Colonic mucosa (tissue), 4 donors: ENCODE measurements at regions not wholly inside any gene's neighbourhood (a gene's known extent, or its start where the extent isn't known, plus 50 kb on each side); places are given as distances from the start of the nearest gene placed in this dataset.

Experiments used
- DNase-seq: peaks from one replicate; pipeline ENCODE4 v3.0.0-alpha.2; 2020
- H3K27ac ChIP-seq: fragments of 200-600 bp; one replicate; pipeline ENCODE4 v1.8.0; 2021
- H3K27me3 ChIP-seq: fragments of 200-600 bp; one replicate; pipeline ENCODE4 v1.8.0; 2021
- H3K36me3 ChIP-seq: fragments of 200-600 bp; one replicate; pipeline ENCODE4 v1.8.0; 2021
- H3K4me1 ChIP-seq: fragments of 200-600 bp; one replicate; pipeline ENCODE4 v1.8.0; 2021; ENCODE audit warnings: mild to moderate bottlenecking
- H3K4me3 ChIP-seq: fragments of 200-600 bp; one replicate; pipeline ENCODE4 v1.8.0; 2021
- H3K9ac ChIP-seq, 2 donors: one replicate each; pipeline ENCODE4 v1.7.0; 2013; ENCODE audit warnings: control low read depth in 2 of 2, low read depth in 2 of 2, low read length in 2 of 2
- H3K9me3 ChIP-seq: fragments of 200-600 bp; one replicate; pipeline ENCODE4 v1.8.0; 2021
- CTCF ChIP-seq: fragments of 200-600 bp; IDR thresholded peaks from one replicate; pipeline ENCODE4 v1.8.0; 2022; ENCODE audit warnings: antibody characterized with exemption, mild to moderate bottlenecking
- intact Hi-C: fragments of 100-400 bp; cut with DNase I; formaldehyde crosslinking; loops from one replicate; pipeline ENCODE4 v1.14.1; 2022
- donor health status: healthy.
- donor health status: DM: no; HTN: no; CAD: no.
- donor health status: DM: no; HTN: no; CAD: no.

DNA sequence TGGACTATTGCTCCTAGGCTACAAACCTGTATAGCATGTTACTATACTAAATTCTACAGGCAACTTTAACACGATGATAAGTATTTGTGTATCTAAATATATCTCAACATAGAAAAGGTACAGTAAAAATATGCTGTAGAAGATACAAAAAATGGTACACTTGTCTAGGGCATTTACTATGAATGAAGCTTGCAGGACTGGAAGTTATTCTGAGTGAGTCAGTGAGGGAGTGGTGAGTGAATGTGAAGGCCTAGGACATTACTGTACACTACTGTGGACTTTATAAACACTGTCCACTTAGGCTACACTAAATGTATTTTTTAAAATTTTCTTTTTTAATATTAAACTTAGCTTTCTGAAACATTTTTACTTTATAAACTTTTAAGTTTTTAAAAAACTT lies 140.5 kb upstream of the SGO1 start:
- no peak for DNase-seq
- Histone ChIP-seq H3K4me3 (no peak overlapping the region), H3K4me1 (no peaks in the 10 kb centered on the region), H3K9ac (no peak overlapping the region), H3K27ac (no peak overlapping the region), H3K27me3 (no peaks in the 10 kb centered on the region), H3K9me3 (no peaks in the 10 kb centered on the region), H3K36me3 (no peaks in the 10 kb centered on the region)
- intact Hi-C loops = no loop called here
- TF ChIP-seq CTCF = no peak

DNA sequence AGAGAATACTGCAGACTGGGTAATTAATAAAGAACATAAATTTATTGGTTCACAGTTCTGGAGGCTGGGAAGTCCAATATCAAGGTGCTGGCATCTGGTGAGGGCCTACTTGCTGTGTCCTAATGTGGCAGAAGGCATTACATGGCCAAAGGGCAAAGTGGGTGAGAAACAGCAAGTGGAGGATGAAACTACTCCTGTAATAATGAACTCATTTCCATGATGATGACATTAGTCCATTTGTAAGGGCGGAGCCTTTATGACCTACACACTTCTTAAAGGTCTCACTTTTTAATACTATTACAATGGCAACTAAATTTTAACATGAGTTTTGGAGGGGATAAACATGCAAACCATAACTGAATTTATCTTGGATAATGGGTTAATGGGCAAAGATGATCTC lies 139.6 kb upstream of the SGO1 start:
- no peak for DNase-seq
- Histone ChIP-seq H3K4me1 (no peaks in the 10 kb centered on the region), H3K4me3 (no peak overlapping the region), H3K9me3 (no peaks in the 10 kb centered on the region), H3K9ac (no peak overlapping the region), H3K27me3 (no peaks in the 10 kb centered on the region), H3K36me3 (no peaks in the 10 kb centered on the region), H3K27ac (no peak overlapping the region)
- TF ChIP-seq CTCF = no peak
- intact Hi-C loops = no loop called here

GRCh38 chr3:20324664-20325478 lies 138.9 kb upstream of the SGO1 start:
- Histone ChIP-seq H3K27ac (no peak overlapping the region), H3K4me3 (no peak overlapping the region), H3K4me1 (no peaks in the 10 kb centered on the region), H3K36me3 (no peaks in the 10 kb centered on the region), H3K27me3 (no peaks in the 10 kb centered on the region), H3K9me3 (no peaks in the 10 kb centered on the region), H3K9ac (no peak overlapping the region)
- no peak for DNase-seq
- TF ChIP-seq CTCF = no peak
- intact Hi-C loops = no loop called here

- Histone ChIP-seq H3K4me1 (no peaks in the 10 kb centered on the region), H3K4me3 (no peak overlapping the region), H3K9me3 (no peaks in the 10 kb centered on the region), H3K27me3 (no peaks in the 10 kb centered on the region), H3K36me3 (no peaks in the 10 kb centered on the region), H3K9ac (no peak overlapping the region), H3K27ac (no peak overlapping the region)
- no peak for TF ChIP-seq CTCF
- intact Hi-C loops = no loop called here
- DNase-seq = no peak
These were observed 137.4 kb upstream of the SGO1 start for GRCh38 chr3:20323307-20323927.

- H3K9ac ChIP-seq = no peak overlapping the region
- no peak for TF ChIP-seq CTCF
- intact Hi-C loops = no loop called here
- DNase-seq = no peak
- H3K27me3 ChIP-seq = no peaks in the 10 kb centered on the region
- H3K27ac ChIP-seq = no peak overlapping the region
- no peak overlapping the region for H3K4me3 ChIP-seq
- H3K4me1 ChIP-seq = no peaks in the 10 kb centered on the region
- H3K36me3 ChIP-seq = no peaks in the 10 kb centered on the region
- no peaks in the 10 kb centered on the region for H3K9me3 ChIP-seq
These were observed 136.1 kb upstream of the SGO1 start for GRCh38 chr3:20322085-20322484.
